Dendritic cell treated with granulocyte-macrophage colony-stimulating factor and Interleukin-4, amounts not matched to agents 40 ng/mL and 50 ng/mL, for 4 days (primary cell): ENCODE measurements at regions not wholly inside any gene's neighbourhood (a gene's known extent, or its start where the extent isn't known, plus 50 kb on each side); places are given as distances from the start of the nearest gene placed in this dataset.
"Not testable (repeated sequence)": the region's sequence is repeated elsewhere in the genome, so short reads cannot be mapped to it uniquely, and the experiment has no call there.

Source experiments
- H3K27ac Mint-ChIP-seq: one replicate; pipeline ENCODE4 v1.8.0; 2022; ENCODE audit warnings: mild to moderate bottlenecking, mixed read lengths
- H3K27me3 Mint-ChIP-seq: one replicate; pipeline ENCODE4 v1.8.0; 2022; ENCODE audit warnings: mild to moderate bottlenecking, mixed read lengths
- H3K36me3 Mint-ChIP-seq: one replicate; pipeline ENCODE4 v1.8.0; 2022; ENCODE audit warnings: low read depth, mixed read lengths
- H3K4me1 Mint-ChIP-seq: one replicate; pipeline ENCODE4 v1.8.0; 2022; ENCODE audit warnings: low read depth, mixed read lengths
- H3K4me3 Mint-ChIP-seq: one replicate; pipeline ENCODE4 v1.8.0; 2022; ENCODE audit warnings: mild to moderate bottlenecking, moderate library complexity, mixed read lengths
- H3K9me3 Mint-ChIP-seq: one replicate; pipeline ENCODE4 v1.8.0; 2022; ENCODE audit warnings: mixed read lengths
- intact Hi-C: fragments of 100-400 bp; cut with micrococcal nuclease; formaldehyde crosslinking; loops from one replicate; pipeline ENCODE4 v1.15.0; 2022

DNA sequence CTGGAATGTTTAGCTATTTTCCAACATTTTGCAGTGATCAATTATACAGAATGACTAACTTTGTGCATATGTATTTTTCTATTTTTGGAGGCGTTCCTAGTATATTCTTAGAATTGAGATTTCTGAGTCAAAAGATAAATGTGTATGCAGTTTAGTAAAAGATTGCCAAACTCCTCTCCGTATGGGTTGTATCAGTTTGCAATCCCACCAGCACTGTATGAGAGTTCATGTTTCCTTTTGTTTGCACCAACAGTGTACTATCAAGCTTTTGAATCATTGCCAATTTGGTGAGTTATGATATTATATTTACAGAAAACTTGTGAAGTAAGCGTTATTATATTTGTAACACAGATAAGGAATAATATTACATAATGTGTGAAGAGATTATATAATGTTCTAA is 658.7 kb downstream of the JRKL start:
- Mint-ChIP-seq H3K27me3 (no peaks in the 10 kb centered on the region), H3K4me3 (no peak overlapping the region), H3K27ac (no peak overlapping the region), H3K36me3 (no peaks in the 10 kb centered on the region), H3K4me1 (no peaks in the 10 kb centered on the region), H3K9me3 (peaks cover 36% of the 10 kb centered on the region)
- intact Hi-C loops = no loop called here

DNA sequence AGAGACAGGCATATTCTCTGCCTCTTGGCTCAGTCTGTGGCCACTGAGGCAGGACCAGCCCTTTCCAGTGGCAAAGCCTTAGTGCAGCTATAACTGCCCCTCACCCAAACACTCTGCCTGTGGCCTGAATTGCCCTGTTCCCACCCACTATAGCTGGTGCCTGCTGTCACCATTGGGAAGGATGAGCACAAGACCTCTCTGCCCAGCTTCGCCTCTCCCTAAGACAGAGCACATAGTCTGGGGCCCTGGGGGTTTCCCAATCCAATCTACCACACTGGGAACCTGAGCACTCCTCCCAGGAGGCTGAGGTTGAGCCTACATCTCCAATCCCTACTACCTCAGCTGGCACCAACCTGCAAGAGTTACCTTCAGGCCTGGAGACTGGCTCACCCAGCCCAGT is 670.4 kb downstream of the JRKL start:
- intact Hi-C loops = no loop called here
- Mint-ChIP-seq H3K4me1 (no peaks in the 10 kb centered on the region), H3K36me3 (no peaks in the 10 kb centered on the region), H3K9me3 (peaks cover 54% of the 10 kb centered on the region), H3K27me3 (no peaks in the 10 kb centered on the region), H3K27ac (no peak overlapping the region), H3K4me3 (no peak overlapping the region)

DNA sequence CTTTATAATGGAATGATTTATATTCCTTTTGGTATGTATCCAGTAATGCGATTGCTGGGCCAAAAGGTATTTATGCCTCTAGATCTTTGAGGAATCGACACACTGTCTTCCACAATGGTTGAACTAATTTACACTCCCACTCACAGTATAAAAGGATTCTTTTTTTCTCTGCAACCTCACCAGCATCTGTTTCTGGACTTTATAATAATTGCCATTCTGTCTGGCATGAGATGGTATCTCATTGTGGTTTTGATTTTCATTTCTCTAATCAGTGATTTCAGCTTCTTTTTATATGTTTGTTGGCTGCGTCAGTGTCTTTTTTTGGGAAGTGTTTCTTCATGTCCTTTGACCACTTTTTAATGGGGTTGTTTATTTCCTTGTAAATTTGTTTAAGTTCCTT is 679.3 kb downstream of the JRKL start:
- H3K27ac Mint-ChIP-seq = no peak overlapping the region
- no peaks in the 10 kb centered on the region for H3K36me3 Mint-ChIP-seq
- intact Hi-C loops = no loop called here
- H3K9me3 Mint-ChIP-seq = peaks cover 57% of the 10 kb centered on the region
- H3K4me1 Mint-ChIP-seq = no peaks in the 10 kb centered on the region
- no peaks in the 10 kb centered on the region for H3K27me3 Mint-ChIP-seq
- no peak overlapping the region for H3K4me3 Mint-ChIP-seq

DNA sequence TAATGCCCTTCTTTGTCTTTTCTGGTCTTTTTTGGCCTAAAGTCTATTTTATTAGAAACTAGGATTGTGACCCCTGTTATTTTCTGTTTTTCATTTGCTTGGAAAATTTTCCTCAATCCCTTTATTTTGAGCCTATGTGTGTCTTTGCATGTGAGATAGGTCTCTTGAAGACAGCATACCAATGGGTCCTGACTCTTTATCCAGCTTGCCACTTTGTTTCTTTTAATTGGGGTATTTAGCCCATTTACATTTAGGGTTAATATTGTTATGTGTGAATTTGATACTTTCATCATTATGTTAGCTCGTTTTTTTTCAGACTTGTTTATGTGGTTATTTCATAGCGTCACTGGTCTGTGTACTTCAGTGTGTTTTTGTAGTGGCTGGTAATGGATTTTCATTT is 682.6 kb downstream of the JRKL start:
- Mint-ChIP-seq H3K9me3 (peaks cover 54% of the 10 kb centered on the region), H3K27me3 (no peaks in the 10 kb centered on the region), H3K36me3 (no peaks in the 10 kb centered on the region), H3K27ac (no peak overlapping the region), H3K4me3 (no peak overlapping the region), H3K4me1 (no peaks in the 10 kb centered on the region)
- intact Hi-C loops = no loop called here

DNA sequence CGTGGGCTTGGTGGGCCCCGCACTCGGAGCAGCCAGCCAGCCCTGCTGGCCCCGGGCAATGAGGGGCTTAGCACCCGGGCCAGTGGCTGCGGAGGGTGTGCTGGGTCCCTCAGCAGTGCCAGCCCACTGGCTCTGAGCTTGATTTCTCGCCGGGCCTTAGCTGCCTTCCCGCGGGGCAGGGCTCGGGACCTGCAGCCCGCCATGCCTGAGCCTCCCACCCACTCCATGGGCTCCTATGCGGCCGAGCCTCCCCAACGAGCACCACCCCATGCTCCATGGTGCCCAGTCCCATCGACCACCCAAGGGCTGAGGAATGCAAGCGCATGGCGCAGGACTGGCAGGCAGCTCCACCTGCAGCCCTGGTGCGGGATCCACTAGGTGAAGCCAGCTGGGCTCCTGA is 686.9 kb downstream of the JRKL start:
- H3K27me3 Mint-ChIP-seq, H3K4me3 Mint-ChIP-seq, intact Hi-C loops, H3K36me3 Mint-ChIP-seq, H3K4me1 Mint-ChIP-seq, H3K27ac Mint-ChIP-seq: not testable (repeated sequence)
- H3K9me3 Mint-ChIP-seq = peaks cover 50% of the 10 kb centered on the region

DNA sequence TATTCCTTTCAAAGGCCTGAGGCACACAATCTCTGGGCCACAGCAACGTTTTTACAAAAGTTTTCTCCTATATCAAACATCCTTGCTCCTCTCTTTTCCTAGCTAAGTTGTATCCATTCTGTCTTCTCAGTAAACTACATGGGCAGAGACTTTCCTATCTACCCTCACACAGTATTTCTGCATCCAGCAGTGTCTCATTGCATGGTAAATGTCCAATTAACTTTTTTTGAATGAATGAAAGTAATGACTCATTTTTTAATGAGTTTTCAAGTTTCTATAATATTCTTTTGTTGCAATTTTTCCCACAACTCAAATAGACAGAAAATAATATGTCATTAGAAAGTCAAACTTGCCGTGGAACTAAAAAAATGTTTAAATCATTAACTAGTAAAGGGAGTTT is 688.6 kb downstream of the JRKL start:
- Mint-ChIP-seq H3K27ac (no peak overlapping the region), H3K4me3 (no peak overlapping the region), H3K9me3 (peaks cover 32% of the 10 kb centered on the region), H3K36me3 (no peaks in the 10 kb centered on the region), H3K27me3 (no peaks in the 10 kb centered on the region), H3K4me1 (no peaks in the 10 kb centered on the region)
- intact Hi-C loops = no loop called here

DNA sequence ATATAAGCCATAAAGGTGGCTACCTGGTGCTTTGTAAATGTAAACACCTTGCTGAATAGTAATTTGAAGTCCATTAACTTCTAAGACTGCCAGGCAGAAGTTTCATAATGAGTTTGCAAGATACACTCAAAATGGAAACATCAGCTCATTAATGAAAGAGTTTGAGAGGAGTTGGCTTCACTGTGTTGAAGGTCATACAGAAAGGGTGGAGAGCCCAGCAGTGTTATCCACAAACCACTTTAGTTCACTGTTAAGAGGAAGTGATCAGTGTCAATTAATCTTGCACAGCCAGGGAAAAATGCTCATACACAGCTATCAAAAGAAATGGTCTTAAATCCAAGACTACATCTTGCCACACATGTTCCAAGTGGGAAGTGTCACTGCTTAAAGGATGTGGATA is 689.4 kb downstream of the JRKL start:
- Mint-ChIP-seq H3K4me3 (no peak overlapping the region), H3K4me1 (no peaks in the 10 kb centered on the region), H3K27me3 (no peaks in the 10 kb centered on the region), H3K36me3 (no peaks in the 10 kb centered on the region), H3K9me3 (peaks cover 24% of the 10 kb centered on the region), H3K27ac (no peak overlapping the region)
- intact Hi-C loops = no loop called here

DNA sequence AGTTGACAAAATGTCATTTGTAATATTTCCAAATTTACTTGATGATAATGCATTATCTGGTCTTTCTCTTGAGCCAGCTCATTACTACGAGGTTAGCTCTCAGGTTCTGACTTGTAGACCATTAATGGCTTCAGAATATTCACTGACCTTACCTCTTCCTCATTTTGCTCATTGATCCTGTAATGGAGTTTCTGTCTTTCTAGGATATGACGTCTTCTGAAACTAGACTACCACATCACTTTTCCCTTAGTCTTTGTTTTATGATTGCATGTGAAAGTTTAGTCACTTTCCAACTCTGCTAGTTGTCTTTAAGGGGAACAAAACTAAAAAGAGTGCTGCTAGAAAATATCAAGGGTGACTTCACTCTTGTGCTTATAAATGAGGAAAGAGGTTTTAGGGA is 697.6 kb downstream of the JRKL start:
- Mint-ChIP-seq H3K4me3 (no peak overlapping the region), H3K9me3 (peaks cover 8% of the 10 kb centered on the region), H3K36me3 (no peaks in the 10 kb centered on the region), H3K4me1 (no peaks in the 10 kb centered on the region), H3K27me3 (no peaks in the 10 kb centered on the region), H3K27ac (no peak overlapping the region)
- intact Hi-C loops = no loop called here

DNA sequence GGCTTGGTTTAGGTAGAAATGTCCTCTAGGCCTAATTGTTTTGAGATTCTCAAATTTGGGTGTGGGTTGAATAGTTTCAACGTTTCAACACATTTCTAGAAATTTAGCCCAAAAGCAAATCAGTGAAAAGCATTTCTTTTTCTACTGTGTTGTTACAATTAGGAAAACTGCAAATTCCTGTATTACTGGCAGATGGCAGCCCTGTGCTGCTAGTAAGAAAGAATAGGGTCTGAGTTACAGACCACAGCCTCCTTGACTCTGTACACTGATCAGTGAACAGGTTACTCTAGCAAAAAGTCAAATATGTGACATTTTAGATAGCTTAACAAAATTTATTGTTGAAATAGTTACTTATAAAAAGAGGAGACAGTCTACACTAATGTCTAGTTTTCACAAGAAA is 703.0 kb downstream of the JRKL start:
- Mint-ChIP-seq H3K4me1 (no peaks in the 10 kb centered on the region), H3K4me3 (no peak overlapping the region), H3K27ac (no peak overlapping the region), H3K9me3 (peaks cover 12% of the 10 kb centered on the region), H3K27me3 (no peaks in the 10 kb centered on the region), H3K36me3 (no peaks in the 10 kb centered on the region)
- intact Hi-C loops = no loop called here

DNA sequence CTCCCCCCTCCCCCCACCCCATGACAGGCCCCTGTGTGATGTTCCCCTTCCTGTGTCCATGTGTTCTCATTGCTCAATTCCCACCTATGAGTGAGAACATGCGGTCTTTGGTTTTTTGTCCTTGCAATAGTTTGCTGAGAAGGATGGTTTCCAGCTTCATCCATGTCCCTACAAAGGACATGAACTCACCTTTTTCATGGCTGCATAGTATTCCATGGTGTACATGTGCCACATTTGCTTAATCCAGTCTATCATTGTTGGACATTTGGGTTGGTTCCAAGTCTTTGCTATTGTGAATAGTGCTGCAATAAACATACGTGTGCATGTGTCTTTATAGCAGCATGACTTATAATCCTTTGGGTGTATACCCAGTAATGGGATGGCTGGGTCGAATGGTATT is 712.4 kb downstream of the JRKL start:
- intact Hi-C loops, H3K27ac Mint-ChIP-seq, H3K4me1 Mint-ChIP-seq, H3K36me3 Mint-ChIP-seq, H3K4me3 Mint-ChIP-seq, H3K27me3 Mint-ChIP-seq: not testable (repeated sequence)
- peaks cover 22% of the 10 kb centered on the region for H3K9me3 Mint-ChIP-seq

DNA sequence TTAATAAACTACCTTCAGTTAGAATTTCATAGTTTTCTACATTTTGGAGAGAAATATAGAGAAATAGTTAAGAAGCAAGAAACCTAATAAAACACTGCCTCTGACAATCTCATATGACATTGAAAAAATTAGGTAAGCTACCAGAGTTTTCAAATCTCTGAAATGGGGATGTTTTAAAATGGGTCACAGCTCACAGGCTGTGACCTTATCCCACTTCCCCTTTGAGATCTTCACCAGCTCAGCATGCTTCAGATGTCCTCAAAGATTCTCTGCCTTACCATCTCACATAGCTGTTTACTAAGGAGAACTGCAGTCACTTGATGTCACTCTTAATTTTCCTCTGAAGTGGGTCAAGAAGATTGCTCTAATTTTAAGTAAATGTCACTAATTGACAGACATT is 717.8 kb downstream of the JRKL start:
- intact Hi-C loops = no loop called here
- no peaks in the 10 kb centered on the region for H3K4me1 Mint-ChIP-seq
- peaks cover 9% of the 10 kb centered on the region for H3K9me3 Mint-ChIP-seq
- no peak overlapping the region for H3K27ac Mint-ChIP-seq
- no peak overlapping the region for H3K4me3 Mint-ChIP-seq
- no peaks in the 10 kb centered on the region for H3K36me3 Mint-ChIP-seq
- no peaks in the 10 kb centered on the region for H3K27me3 Mint-ChIP-seq

DNA sequence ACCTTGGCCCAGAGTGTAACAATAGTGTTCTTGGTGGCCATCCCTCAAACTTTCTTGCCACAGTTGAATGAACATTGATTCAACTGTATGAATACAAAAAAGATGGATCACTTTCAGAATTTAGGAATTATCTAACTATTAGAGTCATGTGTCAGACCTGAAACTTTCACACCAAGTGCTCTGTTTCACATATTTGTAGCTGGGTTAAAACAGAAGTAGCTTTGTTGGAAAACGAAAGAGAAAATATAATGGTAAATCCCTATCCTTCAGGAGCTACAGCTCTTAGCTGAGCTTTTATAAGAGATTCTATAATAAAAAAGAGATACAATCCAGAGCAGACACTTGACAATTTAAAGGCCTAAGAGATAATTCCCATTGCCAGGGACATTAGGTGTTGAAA is 719.3 kb downstream of the JRKL start:
- Mint-ChIP-seq H3K27me3 (no peaks in the 10 kb centered on the region), H3K4me1 (no peaks in the 10 kb centered on the region), H3K27ac (no peak overlapping the region), H3K9me3 (no peaks in the 10 kb centered on the region), H3K36me3 (no peaks in the 10 kb centered on the region), H3K4me3 (no peak overlapping the region)
- intact Hi-C loops = no loop called here

DNA sequence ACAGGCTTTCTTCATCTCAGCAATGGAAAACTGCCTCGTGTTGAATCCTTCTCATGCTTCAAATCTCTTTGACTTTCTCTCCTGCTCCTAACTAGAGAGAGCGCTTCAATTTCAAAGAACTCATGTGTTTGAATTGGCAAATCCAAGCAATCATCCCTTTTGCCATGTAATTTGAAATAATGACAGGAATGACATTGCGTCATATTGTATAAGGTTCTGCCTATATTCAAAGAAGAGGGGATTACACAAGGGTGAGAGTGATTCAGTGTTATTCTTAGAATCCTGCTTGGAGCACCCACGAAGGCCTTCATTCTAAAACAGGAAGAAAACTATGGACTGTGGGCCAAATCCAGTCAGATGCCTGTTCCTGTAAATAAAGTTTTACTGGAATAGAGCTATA is 720.6 kb downstream of the JRKL start:
- Mint-ChIP-seq H3K9me3 (no peaks in the 10 kb centered on the region), H3K36me3 (no peaks in the 10 kb centered on the region), H3K27ac (no peak overlapping the region), H3K4me1 (no peaks in the 10 kb centered on the region), H3K4me3 (no peak overlapping the region), H3K27me3 (no peaks in the 10 kb centered on the region)
- intact Hi-C loops = no loop called here

DNA sequence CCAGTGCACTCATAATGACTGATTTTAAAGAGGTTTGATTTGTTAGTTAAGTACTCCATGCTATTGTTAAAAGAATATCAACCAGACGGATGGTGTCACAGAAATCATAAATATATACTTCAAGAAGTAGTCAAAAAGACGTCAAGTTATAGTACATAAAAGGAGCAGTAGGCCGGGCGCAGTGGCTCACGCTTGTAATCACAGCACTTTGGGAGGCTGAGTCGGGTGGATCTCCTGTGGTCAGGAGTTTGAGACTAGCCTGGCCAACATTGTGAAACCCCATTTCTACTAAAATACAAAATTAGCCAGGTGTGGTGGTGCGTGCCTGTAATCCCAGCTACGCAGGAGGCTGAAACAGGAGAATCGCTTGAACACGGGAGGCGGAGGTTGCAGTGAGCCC is 721.7 kb downstream of the JRKL start:
- Mint-ChIP-seq H3K4me3 (no peak overlapping the region), H3K36me3 (no peaks in the 10 kb centered on the region), H3K4me1 (no peaks in the 10 kb centered on the region), H3K27ac (no peak overlapping the region), H3K9me3 (no peaks in the 10 kb centered on the region), H3K27me3 (no peaks in the 10 kb centered on the region)
- intact Hi-C loops = no loop called here

DNA sequence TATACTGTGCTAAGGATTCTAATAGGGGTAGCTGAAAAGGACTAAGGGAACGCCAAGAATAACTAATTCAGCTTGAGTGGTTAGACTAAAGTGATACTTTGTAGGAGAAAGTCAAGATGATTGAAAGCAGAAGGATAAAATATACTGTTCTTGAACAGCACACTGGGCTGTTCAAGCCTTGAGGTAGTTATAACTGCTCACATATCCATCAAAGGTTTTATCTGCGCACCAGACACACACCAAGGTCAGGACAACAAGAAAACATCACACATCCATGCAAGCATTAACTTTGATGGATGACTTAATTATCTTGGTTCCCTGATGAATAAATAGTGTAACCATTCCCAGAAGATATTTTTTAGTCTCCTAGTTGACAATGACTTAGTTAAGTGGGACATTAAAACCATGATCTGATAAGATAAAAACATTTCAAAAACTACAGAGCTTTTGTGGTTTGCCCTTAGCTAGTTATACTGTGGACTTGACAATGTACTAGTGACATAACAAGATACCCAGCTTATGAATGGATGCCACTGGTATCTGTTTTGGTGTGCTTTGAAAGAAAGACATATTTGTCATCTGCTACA is 728.9 kb downstream of the JRKL start:
- Mint-ChIP-seq H3K27ac (no peak overlapping the region), H3K9me3 (peaks cover 9% of the 10 kb centered on the region), H3K36me3 (no peaks in the 10 kb centered on the region), H3K4me1 (no peaks in the 10 kb centered on the region), H3K4me3 (no peak overlapping the region), H3K27me3 (no peaks in the 10 kb centered on the region)
- intact Hi-C loops = no loop called here
